Muscle of leg (tissue), 3 donors: ENCODE measurements at regions not wholly inside any gene's neighbourhood (a gene's known extent, or its start where the extent isn't known, plus 50 kb on each side); places are given as distances from the start of the nearest gene placed in this dataset.

ENCODE experiments used
- DNase-seq: peaks from one replicate; pipeline ENCODE4 v3.0.0; 2013
- H3K27ac ChIP-seq: one replicate; pipeline ENCODE4 v1.5.1; 2013; ENCODE audit warnings: mild to moderate bottlenecking, low read length, control low read depth
- H3K27me3 ChIP-seq: one replicate; pipeline ENCODE4 v1.6.1; 2013; ENCODE audit warnings: low read length; ENCODE audit not compliant: control insufficient read depth, insufficient read depth
- H3K36me3 ChIP-seq: one replicate; pipeline ENCODE4 v1.6.1; 2013; ENCODE audit warnings: low read length; ENCODE audit not compliant: control insufficient read depth, insufficient read depth
- H3K4me1 ChIP-seq: one replicate; pipeline ENCODE4 v1.6.1; 2013; ENCODE audit warnings: low read length; ENCODE audit not compliant: control insufficient read depth, insufficient read depth
- H3K4me3 ChIP-seq: one replicate; pipeline ENCODE4 v1.5.1; 2013; ENCODE audit warnings: low read length, control low read depth
- H3K9me3 ChIP-seq: replicated peaks from 2 replicates; pipeline ENCODE4 v1.6.1; 2013; ENCODE audit warnings: low read depth, low read length; ENCODE audit not compliant: control insufficient read depth
- WGBS: methylation state at CpG from one replicate; pipeline ENCODE4 v1.1.5; 2013; ENCODE audit warnings: missing lambda C conversion rate; ENCODE audit not compliant: insufficient coverage; 5-methylcytosine and 5-hydroxymethylcytosine counted together

- no peak overlapping the region for H3K4me3 ChIP-seq
- H3K4me1 ChIP-seq: peaks cover 8% of the 10 kb centered on the region
- no peaks in the 10 kb centered on the region for H3K27me3 ChIP-seq
- no peaks in the 10 kb centered on the region for H3K9me3 ChIP-seq
- no peak overlapping the region for H3K27ac ChIP-seq
- no peak for DNase-seq
- H3K36me3 ChIP-seq: no peaks in the 10 kb centered on the region
- no CpG with 5 or more reads among the region's 3 CpGs for WGBS
Observed at GRCh38 chr3:115517457-115518050, 105.8 kb upstream of the GAP43 start.

- Histone ChIP-seq H3K4me1 (peaks cover 5% of the 10 kb centered on the region), H3K4me3 (no peak overlapping the region), H3K27ac (peak overlapping the region; percentile 45), H3K27me3 (no peaks in the 10 kb centered on the region), H3K36me3 (no peaks in the 10 kb centered on the region), H3K9me3 (no peaks in the 10 kb centered on the region)
- peak; percentile 81 for DNase-seq
- WGBS: 83% methylated on average over 1 of the region's 4 CpGs
Observed at GRCh38 chr3:115518100-115518852, 105.0 kb upstream of the GAP43 start.

- no peak overlapping the region for H3K27ac ChIP-seq
- 69% methylated on average over 2 of the region's 2 CpGs for WGBS
Observed at GRCh38 chr3:115520241-115520640, 103.1 kb upstream of the GAP43 start.

GRCh38 chr3:115520651-115521245 is 102.6 kb upstream of the GAP43 start:
- no peak for DNase-seq
- H3K27ac ChIP-seq: no peak overlapping the region
- H3K27me3 ChIP-seq: no peaks in the 10 kb centered on the region
- H3K4me3 ChIP-seq: no peak overlapping the region
- H3K9me3 ChIP-seq: no peaks in the 10 kb centered on the region
- no peaks in the 10 kb centered on the region for H3K36me3 ChIP-seq
- peaks cover 7% of the 10 kb centered on the region for H3K4me1 ChIP-seq

More at GRCh38 chr3:115520241-115520640, 103.1 kb upstream of the GAP43 start:
- Histone ChIP-seq H3K9me3 (no peaks in the 10 kb centered on the region), H3K4me1 (peaks cover 5% of the 10 kb centered on the region), H3K27me3 (no peaks in the 10 kb centered on the region), H3K36me3 (no peaks in the 10 kb centered on the region), H3K4me3 (no peak overlapping the region)
- no peak for DNase-seq

- 20% methylated on average over 1 of the region's 1 CpG for WGBS
- DNase-seq: peak; percentile 80
- Histone ChIP-seq H3K9me3 (no peaks in the 10 kb centered on the region), H3K27ac (peak overlapping the region; percentile 45), H3K4me3 (no peak overlapping the region), H3K27me3 (no peaks in the 10 kb centered on the region), H3K36me3 (no peaks in the 10 kb centered on the region), H3K4me1 (peaks cover 5% of the 10 kb centered on the region)
Observed at GRCh38 chr3:115523458-115523857, 99.9 kb upstream of the GAP43 start.

- no peaks in the 10 kb centered on the region for H3K36me3 ChIP-seq
- no peak overlapping the region for H3K4me3 ChIP-seq
- peaks cover 4% of the 10 kb centered on the region for H3K4me1 ChIP-seq
- H3K9me3 ChIP-seq: no peaks in the 10 kb centered on the region
- H3K27me3 ChIP-seq: no peaks in the 10 kb centered on the region
- no peak overlapping the region for H3K27ac ChIP-seq
- DNase-seq: no peak
- no CpG with 5 or more reads among the region's 2 CpGs for WGBS
Observed at GRCh38 chr3:115524549-115524948, 98.8 kb upstream of the GAP43 start.

GRCh38 chr3:115525731-115526130 is 97.6 kb upstream of the GAP43 start:
- Histone ChIP-seq H3K27me3 (no peaks in the 10 kb centered on the region), H3K9me3 (no peaks in the 10 kb centered on the region), H3K4me1 (peaks cover 4% of the 10 kb centered on the region), H3K27ac (no peak overlapping the region), H3K36me3 (no peaks in the 10 kb centered on the region), H3K4me3 (no peak overlapping the region)
- DNase-seq: no peak
- WGBS: no CpG with 5 or more reads among the region's 1 CpG

GRCh38 chr3:115533218-115533617 is 90.1 kb upstream of the GAP43 start:
- peaks cover 2% of the 10 kb centered on the region for H3K9me3 ChIP-seq
- DNase-seq: no peak
- no peaks in the 10 kb centered on the region for H3K4me1 ChIP-seq
- WGBS: 93% methylated on average over 1 of the region's 1 CpG
- no peaks in the 10 kb centered on the region for H3K27me3 ChIP-seq
- no peaks in the 10 kb centered on the region for H3K36me3 ChIP-seq
- H3K4me3 ChIP-seq: no peak overlapping the region
- H3K27ac ChIP-seq: no peak overlapping the region

- Histone ChIP-seq H3K4me3 (no peak overlapping the region), H3K9me3 (peaks cover 2% of the 10 kb centered on the region), H3K4me1 (no peaks in the 10 kb centered on the region), H3K27me3 (no peaks in the 10 kb centered on the region), H3K27ac (no peak overlapping the region), H3K36me3 (no peaks in the 10 kb centered on the region)
- 90% methylated on average over 2 of the region's 2 CpGs for WGBS
- DNase-seq: no peak
Observed at GRCh38 chr3:115536171-115536570, 87.1 kb upstream of the GAP43 start.

- Histone ChIP-seq H3K27me3 (no peaks in the 10 kb centered on the region), H3K4me3 (no peak overlapping the region), H3K27ac (no peak overlapping the region), H3K4me1 (no peaks in the 10 kb centered on the region), H3K36me3 (no peaks in the 10 kb centered on the region), H3K9me3 (no peaks in the 10 kb centered on the region)
- DNase-seq: no peak
- WGBS: no CpG with 5 or more reads among the region's 3 CpGs
Observed at GRCh38 chr3:115537669-115538068, 85.6 kb upstream of the GAP43 start.
